Neural cell (in vitro differentiated cells): ENCODE measurements at regions not wholly inside any gene's neighbourhood (a gene's known extent, or its start where the extent isn't known, plus 50 kb on each side); places are given as distances from the start of the nearest gene placed in this dataset.

Source experiments
- H2AFZ ChIP-seq: fragments of 200-600, 300-800 bp; sonication (generic), shearing (Covaris generic); 2 replicates; pipeline ENCODE4 v1.6.0; 2014; ENCODE audit warnings: low read depth, mild to moderate bottlenecking, antibody characterized with exemption, low read length, moderate library complexity
- H3F3A ChIP-seq: fragments of 200-600 bp; shearing (Covaris generic); 2 replicates; pipeline ENCODE4 v1.6.1; 2016; ENCODE audit warnings: mild to moderate bottlenecking, moderate library complexity, mixed read lengths, antibody characterized with exemption, low read length; ENCODE audit not compliant: insufficient read depth, poor library complexity, severe bottlenecking
- H3K27ac ChIP-seq: fragments of 200-600, 300-800 bp; sonication (generic), shearing (Covaris generic); 2 replicates; pipeline ENCODE4 v1.5.1; 2014; ENCODE audit warnings: mild to moderate bottlenecking, low read length, moderate library complexity
- H3K27me3 ChIP-seq: fragments of 300-800, 200-600 bp; sonication (generic), shearing (Covaris generic); 2 replicates; pipeline ENCODE4 v1.6.0; 2014; ENCODE audit warnings: mild to moderate bottlenecking, low read depth, low read length, moderate library complexity; ENCODE audit not compliant: insufficient read depth
- H3K36me3 ChIP-seq: fragments of 300-800, 200-600 bp; sonication (generic), shearing (Covaris generic); 2 replicates; pipeline ENCODE4 v1.5.1; 2014; ENCODE audit warnings: mild to moderate bottlenecking, antibody characterized with exemption, low read length, moderate library complexity; ENCODE audit not compliant: insufficient read depth
- H3K4me2 ChIP-seq: fragments of 300-800, 200-600 bp; sonication (generic), shearing (Covaris generic); 2 replicates; pipeline ENCODE4 v1.6.0; 2014; ENCODE audit warnings: mild to moderate bottlenecking, low read length
- H3K4me3 ChIP-seq: fragments of 300-800, 200-600 bp; sonication (generic), shearing (Covaris generic); 2 replicates; pipeline ENCODE4 v1.5.1; 2014; ENCODE audit warnings: mild to moderate bottlenecking, low read length, moderate library complexity
- H3K79me2 ChIP-seq: fragments of 200-600 bp; shearing (Covaris generic); replicated peaks from 2 replicates; pipeline ENCODE4 v1.6.0; 2014; ENCODE audit warnings: mild to moderate bottlenecking, low read length, moderate library complexity; ENCODE audit not compliant: insufficient read depth
- H3K9ac ChIP-seq: fragments of 300-800, 200-600 bp; sonication (generic), shearing (Covaris generic); 2 replicates; pipeline ENCODE4 v1.6.1; 2016; ENCODE audit warnings: mild to moderate bottlenecking, low read length, mixed read lengths
- H3K9me2 ChIP-seq: fragments of 200-600 bp; shearing (Covaris generic); 2 replicates; pipeline ENCODE4 v1.6.1; 2016; ENCODE audit warnings: mild to moderate bottlenecking, low read length, mixed read lengths; ENCODE audit not compliant: insufficient read depth
- H3K9me3 ChIP-seq: fragments of 200-600, 300-800 bp; sonication (generic), shearing (Covaris generic); 2 replicates; pipeline ENCODE4 v1.6.1; 2016; ENCODE audit warnings: mild to moderate bottlenecking, mixed run types, low read length, moderate library complexity, mixed read lengths
- H4K20me1 ChIP-seq: fragments of 200-600 bp; shearing (Covaris generic); 2 replicates; pipeline ENCODE4 v1.6.1; 2016; ENCODE audit warnings: mild to moderate bottlenecking, mixed run types; ENCODE audit not compliant: insufficient read depth
- EP300 ChIP-seq: fragments of 450-650 bp; conservative IDR thresholded peaks from 2 replicates; pipeline ENCODE4 v1.6.1; 2014; ENCODE audit warnings: antibody characterized with exemption, mild to moderate bottlenecking, moderate library complexity; ENCODE audit not compliant: poor library complexity, severe bottlenecking
- EZH2 ChIP-seq: fragments of 200-600, 300-800 bp; shearing (Covaris generic), sonication (generic); IDR thresholded peaks from 2 replicates; pipeline ENCODE4 v1.6.1; 2014; ENCODE audit warnings: antibody characterized with exemption, low read length, borderline replicate concordance, mild to moderate bottlenecking; ENCODE audit not compliant: insufficient read depth, poor library complexity, severe bottlenecking
- MXI1 ChIP-seq: fragments of 450-650 bp; conservative IDR thresholded peaks from 2 replicates; pipeline ENCODE4 v1.6.1; 2014; ENCODE audit warnings: antibody characterized with exemption, mild to moderate bottlenecking; ENCODE audit not compliant: poor library complexity, severe bottlenecking
- POLR2AphosphoS5 ChIP-seq: IDR thresholded peaks from 2 replicates; pipeline ENCODE4 v1.6.1; 2012
- RAD21 ChIP-seq: fragments of 450-650 bp; conservative IDR thresholded peaks from 2 replicates; pipeline ENCODE4 v1.6.1; 2014; ENCODE audit warnings: antibody characterized with exemption, mild to moderate bottlenecking, moderate library complexity
- SMC3 ChIP-seq: fragments of 450-650 bp; conservative IDR thresholded peaks from 2 replicates; pipeline ENCODE4 v1.6.1; 2014; ENCODE audit warnings: antibody characterized with exemption, mild to moderate bottlenecking, moderate library complexity; ENCODE audit not compliant: poor library complexity
- TAF1 ChIP-seq: IDR thresholded peaks from 2 replicates; pipeline ENCODE4 v1.6.1; 2012; ENCODE audit warnings: low read depth
- TF ChIP-seq, protein P1 (sequence below): IDR thresholded peaks from 2 replicates; pipeline ENCODE4 v1.6.1; 2012; ENCODE audit warnings: borderline replicate concordance
- TF ChIP-seq, protein P2 (sequence below): fragments of 450-650 bp; IDR thresholded peaks from 2 replicates; pipeline ENCODE4 v1.5.1; 2014; ENCODE audit warnings: antibody characterized with exemption, mild to moderate bottlenecking, moderate library complexity; ENCODE audit not compliant: poor library complexity, severe bottlenecking

DNA sequence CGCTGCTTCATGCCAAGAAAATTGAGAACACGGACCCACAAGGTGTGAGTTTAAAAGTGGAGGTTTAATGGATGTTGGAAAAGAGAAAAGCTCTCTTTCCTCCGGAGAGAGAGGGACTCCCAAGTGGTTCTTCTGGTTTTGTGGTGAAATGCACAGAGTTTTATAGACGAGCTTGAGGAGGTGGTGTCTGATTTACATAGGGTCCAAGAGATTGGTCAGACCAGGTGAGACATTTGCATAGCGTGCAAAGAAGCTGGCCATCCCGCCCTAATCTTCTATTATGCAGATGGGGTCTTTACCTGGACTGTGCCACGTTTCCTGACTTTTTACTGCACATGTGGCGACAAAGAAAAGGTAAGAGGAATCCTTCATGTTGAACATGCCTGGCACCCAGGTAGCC lies 236.4 kb upstream of the PCDH9 start:
- Histone ChIP-seq H3F3A (no peaks in the 10 kb centered on the region), H2AFZ (no peak overlapping the region), H3K9ac (no peak overlapping the region), H3K4me2 (no peak overlapping the region), H3K79me2 (no peaks in the 10 kb centered on the region), H3K27me3 (no peaks in the 10 kb centered on the region), H3K9me2 (no peaks in the 10 kb centered on the region), H3K9me3 (no peaks in the 10 kb centered on the region), H3K36me3 (no peaks in the 10 kb centered on the region), H3K27ac (no peak overlapping the region), H4K20me1 (no peaks in the 10 kb centered on the region), H3K4me3 (no peak overlapping the region)
- TF ChIP-seq EP300 (no peak), TAF1 (no peak), SMC3 (no peak), MXI1 (no peak), POLR2AphosphoS5 (no peak), RAD21 (no peak), EZH2 (no peak)
- TF ChIP-seq, protein P1, sequence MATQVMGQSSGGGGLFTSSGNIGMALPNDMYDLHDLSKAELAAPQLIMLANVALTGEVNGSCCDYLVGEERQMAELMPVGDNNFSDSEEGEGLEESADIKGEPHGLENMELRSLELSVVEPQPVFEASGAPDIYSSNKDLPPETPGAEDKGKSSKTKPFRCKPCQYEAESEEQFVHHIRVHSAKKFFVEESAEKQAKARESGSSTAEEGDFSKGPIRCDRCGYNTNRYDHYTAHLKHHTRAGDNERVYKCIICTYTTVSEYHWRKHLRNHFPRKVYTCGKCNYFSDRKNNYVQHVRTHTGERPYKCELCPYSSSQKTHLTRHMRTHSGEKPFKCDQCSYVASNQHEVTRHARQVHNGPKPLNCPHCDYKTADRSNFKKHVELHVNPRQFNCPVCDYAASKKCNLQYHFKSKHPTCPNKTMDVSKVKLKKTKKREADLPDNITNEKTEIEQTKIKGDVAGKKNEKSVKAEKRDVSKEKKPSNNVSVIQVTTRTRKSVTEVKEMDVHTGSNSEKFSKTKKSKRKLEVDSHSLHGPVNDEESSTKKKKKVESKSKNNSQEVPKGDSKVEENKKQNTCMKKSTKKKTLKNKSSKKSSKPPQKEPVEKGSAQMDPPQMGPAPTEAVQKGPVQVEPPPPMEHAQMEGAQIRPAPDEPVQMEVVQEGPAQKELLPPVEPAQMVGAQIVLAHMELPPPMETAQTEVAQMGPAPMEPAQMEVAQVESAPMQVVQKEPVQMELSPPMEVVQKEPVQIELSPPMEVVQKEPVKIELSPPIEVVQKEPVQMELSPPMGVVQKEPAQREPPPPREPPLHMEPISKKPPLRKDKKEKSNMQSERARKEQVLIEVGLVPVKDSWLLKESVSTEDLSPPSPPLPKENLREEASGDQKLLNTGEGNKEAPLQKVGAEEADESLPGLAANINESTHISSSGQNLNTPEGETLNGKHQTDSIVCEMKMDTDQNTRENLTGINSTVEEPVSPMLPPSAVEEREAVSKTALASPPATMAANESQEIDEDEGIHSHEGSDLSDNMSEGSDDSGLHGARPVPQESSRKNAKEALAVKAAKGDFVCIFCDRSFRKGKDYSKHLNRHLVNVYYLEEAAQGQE, result no peak
- TF ChIP-seq, protein P2, sequence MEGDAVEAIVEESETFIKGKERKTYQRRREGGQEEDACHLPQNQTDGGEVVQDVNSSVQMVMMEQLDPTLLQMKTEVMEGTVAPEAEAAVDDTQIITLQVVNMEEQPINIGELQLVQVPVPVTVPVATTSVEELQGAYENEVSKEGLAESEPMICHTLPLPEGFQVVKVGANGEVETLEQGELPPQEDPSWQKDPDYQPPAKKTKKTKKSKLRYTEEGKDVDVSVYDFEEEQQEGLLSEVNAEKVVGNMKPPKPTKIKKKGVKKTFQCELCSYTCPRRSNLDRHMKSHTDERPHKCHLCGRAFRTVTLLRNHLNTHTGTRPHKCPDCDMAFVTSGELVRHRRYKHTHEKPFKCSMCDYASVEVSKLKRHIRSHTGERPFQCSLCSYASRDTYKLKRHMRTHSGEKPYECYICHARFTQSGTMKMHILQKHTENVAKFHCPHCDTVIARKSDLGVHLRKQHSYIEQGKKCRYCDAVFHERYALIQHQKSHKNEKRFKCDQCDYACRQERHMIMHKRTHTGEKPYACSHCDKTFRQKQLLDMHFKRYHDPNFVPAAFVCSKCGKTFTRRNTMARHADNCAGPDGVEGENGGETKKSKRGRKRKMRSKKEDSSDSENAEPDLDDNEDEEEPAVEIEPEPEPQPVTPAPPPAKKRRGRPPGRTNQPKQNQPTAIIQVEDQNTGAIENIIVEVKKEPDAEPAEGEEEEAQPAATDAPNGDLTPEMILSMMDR, result no peak

GRCh38 chr13:67464154-67464553 lies 234.0 kb upstream of the PCDH9 start:
- Histone ChIP-seq H3K27ac (no peak overlapping the region), H3F3A (no peaks in the 10 kb centered on the region), H3K9ac (no peak overlapping the region), H3K36me3 (no peaks in the 10 kb centered on the region), H3K4me2 (no peak overlapping the region), H3K9me3 (no peaks in the 10 kb centered on the region), H3K4me3 (no peak overlapping the region), H3K27me3 (no peaks in the 10 kb centered on the region), H4K20me1 (no peaks in the 10 kb centered on the region), H3K9me2 (no peaks in the 10 kb centered on the region), H3K79me2 (no peaks in the 10 kb centered on the region), H2AFZ (no peak overlapping the region)
- TF ChIP-seq, protein P1, result no peak
- TF ChIP-seq RAD21 (no peak), MXI1 (no peak), POLR2AphosphoS5 (no peak), EZH2 (no peak), TAF1 (no peak), EP300 (no peak), SMC3 (no peak)
- TF ChIP-seq, protein P2, result no peak
